GM23338 (cell line): ENCODE measurements at regions not wholly inside any gene's neighbourhood (a gene's known extent, or its start where the extent isn't known, plus 50 kb on each side); places are given as distances from the start of the nearest gene placed in this dataset.
A peak's percentile ranks its signal among the peaks of the same experiment; 100 is the strongest.

ENCODE experiments used
- ATAC-seq: fragments of 200-7000 bp; cut with Tn5 transposase; 3 replicates; pipeline ENCODE4 v1.9.1; 2020
- DNase-seq: peaks from one replicate; pipeline ENCODE4 v3.0.0-alpha.2; 2015; ENCODE audit warnings: low spot score
- H2AFZ ChIP-seq: fragments of 200-600 bp; sonication (generic); 2 replicates; pipeline ENCODE4 v1.8.0; 2016; ENCODE audit warnings: antibody characterized with exemption, mild to moderate bottlenecking, moderate library complexity
- H3F3A ChIP-seq: fragments of 200-600 bp; sonication (generic); replicated peaks from 2 replicates; pipeline ENCODE4 v1.8.0; 2017; ENCODE audit warnings: antibody characterized with exemption, mixed run types, low read depth
- H3K27ac ChIP-seq: fragments of 200-600 bp; sonication (generic); 2 replicates; pipeline ENCODE4 v1.6.1; 2016; ENCODE audit warnings: low read depth
- H3K27me3 ChIP-seq: fragments of 200-600 bp; sonication (generic); 2 replicates; pipeline ENCODE4 v1.8.0; 2016; ENCODE audit warnings: mild to moderate bottlenecking, mixed run types, moderate library complexity; ENCODE audit not compliant: insufficient read depth
- H3K36me3 ChIP-seq: fragments of 200-600 bp; sonication (generic); 2 replicates; pipeline ENCODE4 v1.8.0; 2016; ENCODE audit warnings: mild to moderate bottlenecking; ENCODE audit not compliant: insufficient read depth
- H3K4me1 ChIP-seq: fragments of 200-600 bp; sonication (generic); 2 replicates; pipeline ENCODE4 v1.8.0; 2016; ENCODE audit warnings: mild to moderate bottlenecking, moderate library complexity; ENCODE audit not compliant: insufficient read depth
- H3K4me2 ChIP-seq: fragments of 200-600 bp; sonication (generic); 2 replicates; pipeline ENCODE4 v1.7.1; 2017; ENCODE audit warnings: mixed run types
- H3K4me3 ChIP-seq: fragments of 200-600 bp; sonication (generic); 2 replicates; pipeline ENCODE4 v1.6.1; 2016; ENCODE audit warnings: mixed run types
- H3K79me2 ChIP-seq: fragments of 200-600 bp; sonication (generic); replicated peaks from 2 replicates; pipeline ENCODE4 v1.8.0; 2017; ENCODE audit warnings: mild to moderate bottlenecking; ENCODE audit not compliant: insufficient read depth
- H3K9me2 ChIP-seq: fragments of 200-600 bp; sonication (generic); 2 replicates; pipeline ENCODE4 v1.8.0; 2017; ENCODE audit not compliant: insufficient read depth
- H4K20me1 ChIP-seq: fragments of 200-600 bp; sonication (generic); replicated peaks from 2 replicates; pipeline ENCODE4 v1.8.0; 2017; ENCODE audit warnings: mild to moderate bottlenecking; ENCODE audit not compliant: insufficient read depth
- H3K27ac Mint-ChIP-seq: 2 replicates; pipeline ENCODE4 v1.8.0; 2020; ENCODE audit warnings: inconsistent platforms, mild to moderate bottlenecking, moderate library complexity, mixed read lengths
- H3K27me3 Mint-ChIP-seq: 3 replicates; pipeline ENCODE4 v1.8.0; 2022; ENCODE audit warnings: low read depth, mild to moderate bottlenecking, moderate library complexity, mixed read lengths, inconsistent platforms; ENCODE audit not compliant: insufficient read depth, poor library complexity
- H3K36me3 Mint-ChIP-seq: 3 replicates; pipeline ENCODE4 v1.8.0; 2021; ENCODE audit warnings: low read depth, mild to moderate bottlenecking, inconsistent platforms, moderate library complexity, mixed read lengths
- H3K4me1 Mint-ChIP-seq: 3 replicates; pipeline ENCODE4 v1.8.0; 2020; ENCODE audit warnings: mild to moderate bottlenecking, inconsistent platforms, mixed read lengths
- H3K4me3 Mint-ChIP-seq: 3 replicates; pipeline ENCODE4 v1.8.0; 2021; ENCODE audit warnings: moderate library complexity, mild to moderate bottlenecking, inconsistent platforms, mixed read lengths
- H3K9me3 Mint-ChIP-seq: 3 replicates; pipeline ENCODE4 v1.8.0; 2020; ENCODE audit warnings: moderate library complexity, mild to moderate bottlenecking, inconsistent platforms, mixed read lengths
- CTCF ChIP-seq, 2 experiments: fragments of 200-600 bp in 1 of 2; sonication (generic) in 1 of 2; conservative IDR thresholded peaks; 2 replicates each; pipeline versions ENCODE4 v1.5.1 to v1.6.1; 2016 to 2017; ENCODE audit warnings: antibody characterized with exemption in 2 of 2, low read depth in 2 of 2, mild to moderate bottlenecking in 2 of 2, moderate library complexity in 1 of 2
- EZH2phosphoT487 ChIP-seq: fragments of 200-600 bp; sonication (generic); IDR thresholded peaks from one replicate; pipeline ENCODE4 v1.8.1; 2018; ENCODE audit warnings: antibody characterized with exemption; ENCODE audit not compliant: unreplicated experiment
- NANOG ChIP-seq: IDR thresholded peaks from 2 replicates; pipeline ENCODE4 v1.6.1; 2016; ENCODE audit warnings: antibody characterized with exemption, borderline replicate concordance
- POLR2AphosphoS5 ChIP-seq: IDR thresholded peaks from 2 replicates; pipeline ENCODE4 v1.6.1; 2016; ENCODE audit warnings: antibody characterized with exemption, low read depth
- REST ChIP-seq: IDR thresholded peaks from one replicate; pipeline ENCODE4 v1.6.1; 2018; ENCODE audit warnings: antibody characterized with exemption; ENCODE audit not compliant: unreplicated experiment
- STAT1 ChIP-seq: IDR thresholded peaks from one replicate; pipeline ENCODE4 v1.6.1; 2016; ENCODE audit warnings: antibody characterized with exemption; ENCODE audit not compliant: unreplicated experiment
- ZNF331 ChIP-seq: fragments of 250-450 bp; sonication (Bioruptor Pico); IDR thresholded peaks from 2 replicates; pipeline ENCODE4 v1.5.0; 2020; ENCODE audit warnings: low read depth, mild to moderate bottlenecking, moderate library complexity
- ZNF462 ChIP-seq: fragments of 250-450 bp; sonication (Bioruptor Pico); IDR thresholded peaks from 2 replicates; pipeline ENCODE4 v1.5.0; 2020; ENCODE audit warnings: mild to moderate bottlenecking, moderate library complexity

- no peaks in the 10 kb centered on the region for H3K4me1 Mint-ChIP-seq
- H3K9me3 Mint-ChIP-seq = no peaks in the 10 kb centered on the region
- Histone ChIP-seq H3K36me3 (no peaks in the 10 kb centered on the region), H3F3A (no peaks in the 10 kb centered on the region), H4K20me1 (no peaks in the 10 kb centered on the region), H3K27ac (no peak overlapping the region), H3K9me2 (no peaks in the 10 kb centered on the region), H3K27me3 (no peaks in the 10 kb centered on the region), H3K79me2 (no peaks in the 10 kb centered on the region), H3K4me3 (no peak overlapping the region), H3K4me1 (no peaks in the 10 kb centered on the region), H3K4me2 (no peak overlapping the region), H2AFZ (no peak overlapping the region)
- no peak overlapping the region for H3K27ac Mint-ChIP-seq
- no peak for TF ChIP-seq ZNF462 (CRISPR knock-in tag)
- 0 out of 4 replicates have a peak, but pooled peaks of 1 of the 2 experiments have one; percentile 22 for TF ChIP-seq CTCF (conservative IDR thresholded peaks at IDR 0.05; ENCODE audit: low read depth in 2 of 2)
- H3K4me3 Mint-ChIP-seq = no peak overlapping the region
- no peak for ATAC-seq
- no peak for DNase-seq
- no peaks in the 10 kb centered on the region for H3K36me3 Mint-ChIP-seq
- H3K27me3 Mint-ChIP-seq = peaks cover 6% of the 10 kb centered on the region
Observed at GRCh38 chr3:139241783-139242182, 102.0 kb upstream of the MRPS22 start.

DNA sequence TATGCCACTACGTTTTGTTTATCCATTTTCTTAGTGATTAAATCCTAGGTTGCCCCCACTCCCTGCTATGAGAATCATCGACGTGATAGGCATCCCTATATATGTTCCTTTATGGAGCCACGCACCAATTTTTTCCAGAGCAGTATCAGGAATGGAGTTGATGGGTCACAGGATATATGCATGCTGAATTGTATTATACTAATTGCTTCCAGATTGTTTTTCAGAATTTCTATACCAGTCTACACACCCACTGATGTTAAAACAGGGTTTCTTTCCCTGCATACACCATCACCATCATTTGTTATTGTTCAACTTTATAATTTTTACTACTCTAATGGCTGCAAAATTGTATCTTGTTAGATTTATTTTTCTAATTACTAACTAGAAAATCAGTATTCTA is 100.1 kb upstream of the MRPS22 start:
- Mint-ChIP-seq H3K27ac (no peak overlapping the region), H3K27me3 (peaks cover 9% of the 10 kb centered on the region), H3K9me3 (no peaks in the 10 kb centered on the region), H3K4me1 (no peaks in the 10 kb centered on the region), H3K4me3 (no peak overlapping the region), H3K36me3 (no peaks in the 10 kb centered on the region)
- no peak for ATAC-seq
- Histone ChIP-seq H4K20me1 (no peaks in the 10 kb centered on the region), H3K4me1 (no peaks in the 10 kb centered on the region), H3K27me3 (no peaks in the 10 kb centered on the region), H3K27ac (no peak overlapping the region), H3K9me2 (no peaks in the 10 kb centered on the region), H3K79me2 (no peaks in the 10 kb centered on the region), H3F3A (no peaks in the 10 kb centered on the region), H2AFZ (no peak overlapping the region), H3K36me3 (no peaks in the 10 kb centered on the region), H3K4me3 (no peak overlapping the region), H3K4me2 (no peak overlapping the region)
- no peak for DNase-seq
- no peak for TF ChIP-seq CTCF (conservative IDR thresholded peaks at IDR 0.05; ENCODE audit: low read depth in 2 of 2)
- TF ChIP-seq POLR2AphosphoS5 = no peak
- TF ChIP-seq STAT1 = no peak
- TF ChIP-seq EZH2phosphoT487 = no peak
- no peak for TF ChIP-seq ZNF331 (CRISPR knock-in tag)
- no peak for TF ChIP-seq REST
- TF ChIP-seq NANOG = no peak
